HepG2 (cell line): ENCODE measurements at regions not wholly inside any gene's neighbourhood (a gene's known extent, or its start where the extent isn't known, plus 50 kb on each side); places are given as distances from the start of the nearest gene placed in this dataset.

ENCODE experiments used
- ATAC-seq: fragments of 200-7000 bp; cut with Tn5 transposase; 3 replicates; pipeline ENCODE4 v1.9.1; 2020; ENCODE audit warnings: mild to moderate bottlenecking, moderate library complexity
- BruUV-seq: library from RNA; stranded (reverse); fragments of 400-500 nt; replicated peaks from 2 replicates; lab custom pipeline; 2021; lab: Mats Ljungman, UMichigan
- CTCF ChIA-PET: fragments of 300-600 bp; formaldehyde crosslinking; extraction: SDS; loops from one replicate; lab custom pipeline; 2021; ENCODE audit warnings: low total read pairs, inconsistent platforms, low intra/inter-chr PET ratio; lab: Yijun Ruan, JAX
- POLR2A ChIA-PET: fragments of 350-600 bp; sonication (Branson Sonifier 250); formaldehyde crosslinking; loops from one replicate; lab custom pipeline; 2020; ENCODE audit warnings: antibody characterized with exemption, inconsistent platforms; lab: Yijun Ruan, JAX
- DNase-seq: peaks from one replicate; pipeline ENCODE4 v3.0.0-alpha.2; 2015; ENCODE audit warnings: low spot score
- FAIRE-seq: peaks from 3 replicates; lab custom pipeline; 2011; peaks lifted over from hg19 to GRCh38; lab: Jason Lieb, UNC
- H2AFZ ChIP-seq: one replicate; pipeline ENCODE4 v1.6.1; 2011; ENCODE audit warnings: low read length, inconsistent platforms
- H3K27ac ChIP-seq: fragments of 300-600 bp; 3 replicates; pipeline ENCODE4 v1.8.0; 2011; ENCODE audit warnings: mixed run types, mild to moderate bottlenecking, mixed read lengths, low read length, inconsistent platforms; ENCODE audit not compliant: insufficient read depth; ENCODE audit errors: extremely low read length
- H3K27me3 ChIP-seq, 2 experiments: fragments of 200-600 bp in 1 of 2; 2 replicates in 1 of 2; 3 replicates in 1 of 2; pipeline versions ENCODE4 v1.6.0 to v1.8.0; 2011; ENCODE audit warnings: low read length in 2 of 2, mild to moderate bottlenecking in 2 of 2, moderate library complexity in 2 of 2, inconsistent platforms in 1 of 2; ENCODE audit not compliant: insufficient read depth in 2 of 2, control insufficient read depth in 1 of 2
- H3K36me3 ChIP-seq, 2 experiments: fragments of 200-600 bp in 1 of 2; replicated peaks in 1 of 2; 2 replicates in 1 of 2; 3 replicates in 1 of 2; pipeline versions ENCODE4 v1.5.1 to v1.8.0; 2011; ENCODE audit warnings: low read length in 2 of 2, inconsistent platforms in 1 of 2; ENCODE audit not compliant: insufficient read depth in 2 of 2, control insufficient read depth in 1 of 2
- H3K4me1 ChIP-seq: 2 replicates; pipeline ENCODE4 v1.5.1; 2012; ENCODE audit warnings: low read length, inconsistent platforms; ENCODE audit not compliant: insufficient read depth
- H3K4me2 ChIP-seq: 2 replicates; pipeline ENCODE4 v1.6.0; 2011; ENCODE audit warnings: low read depth, low read length, inconsistent platforms
- H3K4me3 ChIP-seq, 3 experiments: fragments of 200-600 bp in 1 of 3; sonication (generic), shearing (Covaris generic) in 1 of 3; replicated peaks in 1 of 3; 2 replicates each; pipeline ENCODE4 v1.5.1; 2011 to 2016; ENCODE audit warnings: low read length in 3 of 3, inconsistent platforms in 2 of 3, low read depth in 2 of 3, mild to moderate bottlenecking in 2 of 3, control low read depth in 1 of 3, mixed read lengths in 1 of 3; ENCODE audit not compliant: insufficient read depth in 1 of 3
- H3K79me2 ChIP-seq: one replicate; pipeline ENCODE4 v1.6.1; 2011; ENCODE audit warnings: low read length, inconsistent platforms; ENCODE audit not compliant: insufficient read depth
- H3K9ac ChIP-seq: 2 replicates; pipeline ENCODE4 v1.6.0; 2011; ENCODE audit warnings: mild to moderate bottlenecking, low read depth, low read length, inconsistent platforms; ENCODE audit not compliant: insufficient read depth
- H3K9me3 ChIP-seq: 2 replicates; pipeline ENCODE4 v1.5.1; 2012; ENCODE audit warnings: mild to moderate bottlenecking, low read length
- H4K20me1 ChIP-seq: 2 replicates; pipeline ENCODE4 v1.6.0; 2011; ENCODE audit warnings: inconsistent platforms, mild to moderate bottlenecking, low read length, moderate library complexity; ENCODE audit not compliant: insufficient read depth
- RAD21 ChIP-seq: fragments of 450-650 bp; formaldehyde crosslinking; IDR thresholded peaks from 2 replicates; pipeline ENCODE4 v1.5.0; 2020; ENCODE audit warnings: mild to moderate bottlenecking
- REXO4 ChIP-seq: sonication (generic); formaldehyde crosslinking; IDR thresholded peaks from 2 replicates; pipeline ENCODE4 v1.8.0; 2022; ENCODE audit warnings: missing genetic modification reagents, mild to moderate bottlenecking, borderline replicate concordance
- SMARCE1 ChIP-seq: fragments of 450-650 bp; IDR thresholded peaks from 2 replicates; pipeline ENCODE4 v1.6.1; 2017; ENCODE audit warnings: borderline replicate concordance
- ZNF879 ChIP-seq: sonication (generic); formaldehyde crosslinking; IDR thresholded peaks from 2 replicates; pipeline ENCODE4 v1.8.1; 2023; ENCODE audit warnings: missing genetic modification reagents
- in situ Hi-C: cut with HindIII; loops from 2 replicates; pipeline ENCODE4 v1.10.0; 2017; ENCODE audit warnings: low pct_unique_long_range_greater_than_20kb; ENCODE audit not compliant: extremely low pct_ligation_motif_present
- intact Hi-C: fragments of 100-400 bp; cut with micrococcal nuclease; formaldehyde crosslinking; loops from one replicate; pipeline ENCODE4 v1.10.0; 2022; ENCODE audit not compliant: unreplicated experiment
- TF ChIP-seq, protein P1 (sequence below): sonication (generic); formaldehyde crosslinking; IDR thresholded peaks from 2 replicates; pipeline ENCODE4 v1.4.0; 2020; ENCODE audit warnings: missing genetic modification reagents, mild to moderate bottlenecking, borderline replicate concordance
- TF ChIP-seq, protein P2 (sequence below): sonication (generic); formaldehyde crosslinking; IDR thresholded peaks from 2 replicates; pipeline ENCODE4 v1.8.0; 2022; ENCODE audit warnings: missing genetic modification reagents, mild to moderate bottlenecking, borderline replicate concordance
- TF ChIP-seq, protein P3 (sequence below): IDR thresholded peaks from 2 replicates; pipeline ENCODE4 v1.6.1; 2016; ENCODE audit warnings: missing compliant biosample characterization, missing genetic modification reagents, borderline replicate concordance
- TF ChIP-seq, protein P4 (sequence below): sonication (generic); formaldehyde crosslinking; IDR thresholded peaks from 2 replicates; pipeline ENCODE4 v1.5.0; 2020; ENCODE audit warnings: missing genetic modification reagents, mild to moderate bottlenecking, borderline replicate concordance

DNA sequence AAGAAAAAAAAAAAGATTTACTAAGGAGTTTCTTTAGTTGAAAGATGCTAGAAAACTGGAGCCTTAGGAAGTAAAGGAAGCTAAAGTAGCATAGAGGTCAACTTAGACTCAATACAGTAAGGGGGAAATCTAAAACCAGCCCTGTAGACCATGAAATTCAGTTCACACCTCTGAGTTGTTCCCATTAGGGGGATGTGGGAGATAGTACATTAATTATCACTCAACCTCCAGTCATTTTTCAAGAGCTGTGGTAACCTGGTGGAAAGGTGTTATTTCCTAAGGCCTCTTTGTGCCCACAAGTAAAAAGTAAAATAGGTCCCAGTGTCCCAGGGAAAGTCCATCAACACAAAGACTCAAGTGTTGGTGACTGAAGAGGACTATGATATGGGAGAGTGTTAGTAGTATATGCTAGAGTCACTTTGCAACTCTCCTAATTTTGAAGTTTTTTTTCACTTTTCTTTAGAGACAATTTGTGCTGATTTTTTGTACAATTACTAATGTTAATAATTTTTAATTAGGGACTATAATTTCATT lies 1274.4 kb upstream of the EPHA6 start:
- no peak overlapping the region for H3K9ac ChIP-seq
- FAIRE-seq: no peak
- no peak for ATAC-seq
- H3K4me3 ChIP-seq: no peak overlapping the region
- intact Hi-C loops (no loop called here), in situ Hi-C loops (no loop called here)
- no peaks in the 10 kb centered on the region for H3K4me1 ChIP-seq
- no peaks in the 10 kb centered on the region for H3K9me3 ChIP-seq
- no peak overlapping the region for H3K27ac ChIP-seq
- no peaks in the 10 kb centered on the region for H4K20me1 ChIP-seq
- no peak for DNase-seq
- H3K27me3 ChIP-seq: no peaks in the 10 kb centered on the region
- no peak for TF ChIP-seq RAD21 (CRISPR knock-in tag)
- TF ChIP-seq SMARCE1: no peak
- no peak for TF ChIP-seq ZNF879 (CRISPR knock-in tag)
- TF ChIP-seq, protein P1, sequence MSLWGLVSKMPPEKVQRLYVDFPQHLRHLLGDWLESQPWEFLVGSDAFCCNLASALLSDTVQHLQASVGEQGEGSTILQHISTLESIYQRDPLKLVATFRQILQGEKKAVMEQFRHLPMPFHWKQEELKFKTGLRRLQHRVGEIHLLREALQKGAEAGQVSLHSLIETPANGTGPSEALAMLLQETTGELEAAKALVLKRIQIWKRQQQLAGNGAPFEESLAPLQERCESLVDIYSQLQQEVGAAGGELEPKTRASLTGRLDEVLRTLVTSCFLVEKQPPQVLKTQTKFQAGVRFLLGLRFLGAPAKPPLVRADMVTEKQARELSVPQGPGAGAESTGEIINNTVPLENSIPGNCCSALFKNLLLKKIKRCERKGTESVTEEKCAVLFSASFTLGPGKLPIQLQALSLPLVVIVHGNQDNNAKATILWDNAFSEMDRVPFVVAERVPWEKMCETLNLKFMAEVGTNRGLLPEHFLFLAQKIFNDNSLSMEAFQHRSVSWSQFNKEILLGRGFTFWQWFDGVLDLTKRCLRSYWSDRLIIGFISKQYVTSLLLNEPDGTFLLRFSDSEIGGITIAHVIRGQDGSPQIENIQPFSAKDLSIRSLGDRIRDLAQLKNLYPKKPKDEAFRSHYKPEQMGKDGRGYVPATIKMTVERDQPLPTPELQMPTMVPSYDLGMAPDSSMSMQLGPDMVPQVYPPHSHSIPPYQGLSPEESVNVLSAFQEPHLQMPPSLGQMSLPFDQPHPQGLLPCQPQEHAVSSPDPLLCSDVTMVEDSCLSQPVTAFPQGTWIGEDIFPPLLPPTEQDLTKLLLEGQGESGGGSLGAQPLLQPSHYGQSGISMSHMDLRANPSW (CRISPR knock-in tag): no peak
- TF ChIP-seq, protein P2, sequence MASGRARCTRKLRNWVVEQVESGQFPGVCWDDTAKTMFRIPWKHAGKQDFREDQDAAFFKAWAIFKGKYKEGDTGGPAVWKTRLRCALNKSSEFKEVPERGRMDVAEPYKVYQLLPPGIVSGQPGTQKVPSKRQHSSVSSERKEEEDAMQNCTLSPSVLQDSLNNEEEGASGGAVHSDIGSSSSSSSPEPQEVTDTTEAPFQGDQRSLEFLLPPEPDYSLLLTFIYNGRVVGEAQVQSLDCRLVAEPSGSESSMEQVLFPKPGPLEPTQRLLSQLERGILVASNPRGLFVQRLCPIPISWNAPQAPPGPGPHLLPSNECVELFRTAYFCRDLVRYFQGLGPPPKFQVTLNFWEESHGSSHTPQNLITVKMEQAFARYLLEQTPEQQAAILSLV: no peak
- TF ChIP-seq, protein P3, sequence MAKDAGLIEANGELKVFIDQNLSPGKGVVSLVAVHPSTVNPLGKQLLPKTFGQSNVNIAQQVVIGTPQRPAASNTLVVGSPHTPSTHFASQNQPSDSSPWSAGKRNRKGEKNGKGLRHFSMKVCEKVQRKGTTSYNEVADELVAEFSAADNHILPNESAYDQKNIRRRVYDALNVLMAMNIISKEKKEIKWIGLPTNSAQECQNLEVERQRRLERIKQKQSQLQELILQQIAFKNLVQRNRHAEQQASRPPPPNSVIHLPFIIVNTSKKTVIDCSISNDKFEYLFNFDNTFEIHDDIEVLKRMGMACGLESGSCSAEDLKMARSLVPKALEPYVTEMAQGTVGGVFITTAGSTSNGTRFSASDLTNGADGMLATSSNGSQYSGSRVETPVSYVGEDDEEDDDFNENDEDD (CRISPR knock-in tag): no peak
- TF ChIP-seq, protein P4, sequence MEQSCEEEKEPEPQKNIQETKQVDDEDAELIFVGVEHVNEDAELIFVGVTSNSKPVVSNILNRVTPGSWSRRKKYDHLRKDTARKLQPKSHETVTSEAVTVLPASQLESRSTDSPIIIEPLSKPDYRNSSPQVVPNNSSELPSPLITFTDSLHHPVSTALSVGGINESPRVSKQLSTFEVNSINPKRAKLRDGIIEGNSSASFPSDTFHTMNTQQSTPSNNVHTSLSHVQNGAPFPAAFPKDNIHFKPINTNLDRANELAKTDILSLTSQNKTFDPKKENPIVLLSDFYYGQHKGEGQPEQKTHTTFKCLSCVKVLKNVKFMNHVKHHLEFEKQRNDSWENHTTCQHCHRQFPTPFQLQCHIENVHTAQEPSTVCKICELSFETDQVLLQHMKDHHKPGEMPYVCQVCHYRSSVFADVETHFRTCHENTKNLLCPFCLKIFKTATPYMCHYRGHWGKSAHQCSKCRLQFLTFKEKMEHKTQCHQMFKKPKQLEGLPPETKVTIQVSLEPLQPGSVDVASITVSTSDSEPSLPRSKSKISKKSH (CRISPR knock-in tag): no peak
- TF ChIP-seq REXO4 (CRISPR knock-in tag): no peak
- POLR2A ChIA-PET: no interaction called here
- no peak overlapping the region for H3K4me2 ChIP-seq
- H3K36me3 ChIP-seq: no peaks in the 10 kb centered on the region
- CTCF ChIA-PET: no interaction called here
- no peaks in the 10 kb centered on the region for H3K79me2 ChIP-seq
- no TSS peak for BruUV-seq
- no peak overlapping the region for H2AFZ ChIP-seq
